Ovary (tissue), 7 donors: ENCODE measurements at regions not wholly inside any gene's neighbourhood (a gene's known extent, or its start where the extent isn't known, plus 50 kb on each side); places are given as distances from the start of the nearest gene placed in this dataset.
"Not testable (repeated sequence)": the region's sequence is repeated elsewhere in the genome, so short reads cannot be mapped to it uniquely, and the experiment has no call there.

Experiments
- DNase-seq, 5 donors: peaks; one replicate each; pipeline ENCODE4 v3.0.0-alpha.2; 2019 to 2020
- H3K27ac ChIP-seq, 2 donors: fragments of 200-600 bp; one replicate each; pipeline versions ENCODE4 v1.5.1 to v1.8.0; 2019 to 2022
- H3K27me3 ChIP-seq: fragments of 200-600 bp; one replicate; pipeline ENCODE4 v1.8.0; 2022
- H3K36me3 ChIP-seq: fragments of 200-600 bp; sonication (generic); one replicate; pipeline ENCODE4 v1.5.1; 2019
- H3K4me1 ChIP-seq: one replicate; pipeline ENCODE4 v1.8.1; 2013; ENCODE audit warnings: mild to moderate bottlenecking, moderate library complexity; ENCODE audit not compliant: insufficient read depth
- H3K4me3 ChIP-seq: fragments of 200-600 bp; sonication (generic); one replicate; pipeline ENCODE4 v1.5.1; 2017
- H3K9me3 ChIP-seq, 2 donors: fragments of 200-600 bp in 1 of 2; sonication (generic) in 1 of 2; one replicate each; pipeline versions ENCODE4 v1.5.1 to v1.8.1; 2013 to 2019; ENCODE audit warnings: mild to moderate bottlenecking in 1 of 2, moderate library complexity in 1 of 2
- EP300 ChIP-seq: sonication (generic); formaldehyde crosslinking; IDR thresholded peaks from one replicate; pipeline ENCODE4 v1.6.1; 2017; ENCODE audit warnings: antibody characterized with exemption
- POLR2A ChIP-seq: fragments of 450-650 bp; IDR thresholded peaks from one replicate; pipeline ENCODE4 v1.6.1; 2017; ENCODE audit warnings: antibody characterized with exemption, mild to moderate bottlenecking, moderate library complexity
- WGBS, 3 donors: extraction: QIAGEN DNeasy Blood & Tissue Kit in 1 of 3; methylation state at CpG; one replicate each; pipeline versions ENCODE4 v1.1.5 to v1.1.7; 2013 to 2017; 5-methylcytosine and 5-hydroxymethylcytosine counted together
- intact Hi-C, 4 donors: fragments of 100-400 bp; cut with DNase I; formaldehyde crosslinking; loops; one replicate each; pipeline versions ENCODE4 v1.11.0 to v1.15.1; 2022 to 2023
- TF ChIP-seq, protein P1 (sequence below), 3 donors: fragments of 450-650 bp in 2 of 3; fragments of 200-600 bp in 1 of 3; IDR thresholded peaks; one replicate each; pipeline versions ENCODE4 v1.5.1 to v1.8.0; 2016 to 2022; ENCODE audit warnings: antibody characterized with exemption in 3 of 3, mild to moderate bottlenecking in 1 of 3
- donor health status: DM: no; HTN: no; CAD: no; lungs with moderate emphysema.
- donor health status: DM: no; HTN: no; CAD: no.
- donor health status: Bipolar disorder and iron deficiency.
- donor health status: DM: no; HTN: no; CAD: no.
- donor health status: DM: yes; HTN: yes; CAD: no.

DNA sequence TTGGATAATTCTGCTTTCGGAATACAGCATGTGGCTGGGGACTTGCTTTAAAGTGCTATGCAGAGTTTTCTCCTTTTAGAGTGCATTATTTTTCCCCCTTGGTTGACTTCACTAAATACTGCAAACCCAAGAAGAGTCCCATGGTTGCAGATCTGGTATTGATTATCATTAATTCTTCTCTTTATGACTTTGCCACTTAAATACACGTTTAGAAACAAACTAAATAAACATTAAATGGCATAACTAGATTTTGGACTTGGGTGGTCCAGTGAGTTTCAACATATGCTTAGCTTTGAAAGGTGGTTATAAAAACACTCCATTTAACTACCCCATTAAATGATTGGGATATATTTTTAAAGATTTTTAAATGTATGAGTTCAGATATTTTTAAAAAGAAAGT, 279.2 kb downstream of the SOX4 start:
- no peak overlapping the region for H3K4me3 ChIP-seq
- DNase-seq, result no peak
- WGBS, 3 donors, result 79 to 86% (median 81%) methylated on average over 2 of the region's 2 CpGs

DNA sequence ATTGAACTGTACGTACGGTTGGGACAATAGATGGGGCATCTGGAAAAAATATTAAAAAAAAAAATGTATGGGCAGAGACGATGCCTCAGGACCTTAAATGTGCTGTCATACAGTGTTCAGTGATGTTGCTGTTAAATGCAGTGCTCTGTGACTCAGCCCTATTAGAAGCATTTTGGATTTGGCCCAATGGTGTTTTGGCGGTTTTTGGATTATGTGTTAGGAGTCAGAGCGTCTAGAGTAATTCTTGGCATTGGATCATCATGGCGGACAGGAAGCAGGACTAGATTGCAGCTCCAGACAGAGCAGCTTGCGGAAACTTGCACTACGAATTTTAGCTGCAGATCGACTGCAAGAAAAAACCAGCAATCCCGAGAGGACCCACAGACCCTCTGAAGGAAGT, 280.0 kb downstream of the SOX4 start:
- Histone ChIP-seq H3K4me1 (no peaks in the 10 kb centered on the region), H3K4me3 (no peak overlapping the region), H3K9me3 (no peaks in the 10 kb centered on the region), H3K27me3 (no peaks in the 10 kb centered on the region), H3K36me3 (no peaks in the 10 kb centered on the region), H3K27ac (no peak overlapping the region)
- peak in 1 of 5 donors; percentile 31 for DNase-seq
- intact Hi-C loops, result no loop called here
- no peak for TF ChIP-seq EP300
- TF ChIP-seq, protein P1, sequence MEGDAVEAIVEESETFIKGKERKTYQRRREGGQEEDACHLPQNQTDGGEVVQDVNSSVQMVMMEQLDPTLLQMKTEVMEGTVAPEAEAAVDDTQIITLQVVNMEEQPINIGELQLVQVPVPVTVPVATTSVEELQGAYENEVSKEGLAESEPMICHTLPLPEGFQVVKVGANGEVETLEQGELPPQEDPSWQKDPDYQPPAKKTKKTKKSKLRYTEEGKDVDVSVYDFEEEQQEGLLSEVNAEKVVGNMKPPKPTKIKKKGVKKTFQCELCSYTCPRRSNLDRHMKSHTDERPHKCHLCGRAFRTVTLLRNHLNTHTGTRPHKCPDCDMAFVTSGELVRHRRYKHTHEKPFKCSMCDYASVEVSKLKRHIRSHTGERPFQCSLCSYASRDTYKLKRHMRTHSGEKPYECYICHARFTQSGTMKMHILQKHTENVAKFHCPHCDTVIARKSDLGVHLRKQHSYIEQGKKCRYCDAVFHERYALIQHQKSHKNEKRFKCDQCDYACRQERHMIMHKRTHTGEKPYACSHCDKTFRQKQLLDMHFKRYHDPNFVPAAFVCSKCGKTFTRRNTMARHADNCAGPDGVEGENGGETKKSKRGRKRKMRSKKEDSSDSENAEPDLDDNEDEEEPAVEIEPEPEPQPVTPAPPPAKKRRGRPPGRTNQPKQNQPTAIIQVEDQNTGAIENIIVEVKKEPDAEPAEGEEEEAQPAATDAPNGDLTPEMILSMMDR (IDR thresholded peaks at IDR 0.05), result no peak
- TF ChIP-seq POLR2A, result no peak
- WGBS, 3 donors, result 59 to 89% (median 85%) methylated on average over 10 of the region's 10 CpGs

More for the DNA sequence above, 279.2 kb downstream of the SOX4 start:
- Histone ChIP-seq H3K4me1 (no peaks in the 10 kb centered on the region), H3K27ac (no peak overlapping the region), H3K27me3 (no peaks in the 10 kb centered on the region), H3K9me3 (no peaks in the 10 kb centered on the region), H3K36me3 (no peaks in the 10 kb centered on the region)
- TF ChIP-seq POLR2A, result no peak
- TF ChIP-seq EP300, result no peak
- TF ChIP-seq, protein P1 (IDR thresholded peaks at IDR 0.05), result no peak
- intact Hi-C loops, result no loop called here

DNA sequence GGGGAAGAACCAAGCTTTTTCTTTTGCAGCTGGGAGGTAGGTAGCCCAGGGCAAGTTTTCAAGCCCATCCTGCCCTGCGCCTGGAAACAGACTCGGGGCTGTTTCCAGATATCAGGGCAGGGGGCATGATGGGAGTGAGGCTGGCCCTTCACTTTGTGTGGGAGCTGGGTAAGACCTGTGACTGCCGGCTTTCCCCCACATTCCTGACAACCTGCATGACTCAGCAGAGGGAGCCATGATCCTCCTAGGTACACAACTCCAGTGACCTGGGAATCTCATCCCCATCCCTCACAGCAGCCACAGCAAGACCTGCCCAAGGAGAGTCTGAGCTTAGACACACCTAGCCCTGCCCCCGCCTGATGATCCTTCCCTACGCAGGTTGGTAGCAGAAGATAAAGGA, 280.8 kb downstream of the SOX4 start:
- intact Hi-C loops, result no loop called here
- H3K4me3 ChIP-seq, result no peak overlapping the region
- H3K9me3 ChIP-seq, result no peaks in the 10 kb centered on the region
- WGBS, 3 donors, result 93 to 94% (median 93%) methylated on average over 5 of the region's 5 CpGs
- no peak for TF ChIP-seq POLR2A
- TF ChIP-seq EP300, result no peak
- TF ChIP-seq, protein P1 (IDR thresholded peaks at IDR 0.05), result no peak
- no peak overlapping the region for H3K27ac ChIP-seq
- no peaks in the 10 kb centered on the region for H3K27me3 ChIP-seq
- H3K36me3 ChIP-seq, result no peaks in the 10 kb centered on the region
- DNase-seq, result no peak
- no peaks in the 10 kb centered on the region for H3K4me1 ChIP-seq

DNA sequence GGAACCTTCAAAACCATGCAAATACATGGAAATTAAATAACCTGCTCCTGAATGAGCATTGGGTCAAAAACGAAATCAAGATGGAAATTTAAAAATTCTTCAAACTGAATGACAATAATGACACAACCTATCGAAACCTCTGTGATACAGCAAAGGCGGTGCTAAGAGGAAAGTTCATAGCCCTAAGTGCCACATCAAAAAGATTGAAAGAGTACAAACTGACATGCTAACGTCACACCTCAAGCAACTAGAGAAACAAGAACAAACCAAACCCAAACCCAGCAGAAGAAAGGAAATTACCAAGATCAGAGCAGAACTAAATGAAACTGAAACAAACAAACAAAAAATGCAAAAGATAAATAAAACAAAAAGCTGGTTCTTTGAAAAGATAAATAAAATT, 283.5 kb downstream of the SOX4 start:
- intact Hi-C loops, DNase-seq, H3K4me1 ChIP-seq, H3K9me3 ChIP-seq, H3K36me3 ChIP-seq, H3K27me3 ChIP-seq, H3K27ac ChIP-seq, H3K4me3 ChIP-seq: not testable (repeated sequence)
- WGBS, 3 donors, result 94 to 98% (median 95%) methylated on average over 4 of the region's 4 CpGs

DNA sequence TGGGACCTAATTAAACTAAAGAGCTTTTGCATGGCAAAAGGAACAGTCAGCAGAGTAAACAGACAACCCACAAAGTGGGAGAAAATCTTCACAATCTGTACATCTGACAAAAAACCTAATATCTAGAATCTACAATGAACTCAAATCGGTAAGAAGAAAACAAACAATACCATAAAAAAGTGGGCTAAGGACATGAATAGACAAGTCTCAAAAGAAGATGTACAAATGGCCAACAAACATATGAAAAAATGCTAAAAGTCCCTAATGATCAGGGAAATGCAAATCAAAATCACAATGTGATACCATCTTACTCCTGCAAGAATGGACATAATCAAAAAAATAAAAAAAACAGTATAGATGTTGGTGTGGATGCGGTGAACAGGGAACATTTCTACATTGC, 286.7 kb downstream of the SOX4 start:
- DNase-seq, H3K36me3 ChIP-seq, H3K27me3 ChIP-seq, H3K9me3 ChIP-seq, H3K4me3 ChIP-seq, H3K4me1 ChIP-seq, H3K27ac ChIP-seq: not testable (repeated sequence)
- 96 to 99% (median 97%) methylated on average over 2 of the region's 2 CpGs for WGBS, 3 donors
- intact Hi-C loops, result loop anchor here in 1 of 4 donors (10.0 kb wide), 1 partner anchor 275 kb away; no protein-coding TSS in a partner anchor
